ENCODE measurements at regions not wholly inside any gene's neighbourhood (a gene's known extent, or its start where the extent isn't known, plus 50 kb on each side); places are given as distances from the start of the nearest gene placed in this dataset.

DNA sequence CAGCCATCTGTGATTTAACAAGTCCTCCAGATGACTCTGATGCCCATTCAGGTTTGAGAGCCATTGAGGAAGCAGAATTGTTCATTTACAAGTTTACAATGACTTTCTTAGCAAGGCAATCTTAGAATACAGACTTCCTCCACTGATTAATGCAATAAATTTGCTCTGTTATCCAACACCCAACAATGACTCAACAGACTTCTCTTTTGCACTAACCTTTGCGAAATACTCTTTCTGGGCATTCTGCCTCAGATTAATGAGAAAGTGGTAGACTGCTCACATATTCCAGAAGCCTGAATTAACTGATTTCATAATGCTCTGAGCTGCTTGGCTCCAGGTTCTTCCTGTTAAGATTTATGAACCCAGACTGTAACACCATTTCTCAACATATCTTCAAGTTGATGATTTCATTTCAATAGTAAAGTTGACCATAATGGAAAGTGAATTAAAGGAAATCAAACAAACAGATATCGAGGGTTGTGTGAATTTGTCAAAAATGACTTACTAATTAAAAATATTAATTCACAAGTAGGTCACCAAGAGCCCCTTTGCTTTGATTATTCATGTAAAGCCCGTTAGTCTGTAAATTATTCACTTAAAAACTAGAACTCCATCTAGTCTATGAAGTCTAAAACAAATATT lies 70.5 kb upstream of the BLID start:
- Histone ChIP-seq H4K5ac (ENCODE audit: insufficient read length, low read depth, low read length) (no peak overlapping the region), H2AK5ac (ENCODE audit: low read depth, low read length) (no peak overlapping the region), H2BK15ac (ENCODE audit: low read length) (no peak overlapping the region), H3K36me3 (ENCODE audit: control insufficient read depth in 2 of 4, insufficient read depth in 4 of 4, low read length in 3 of 4) (no peaks in the 10 kb centered on the region), H3K9ac (replicated peaks in 1 of 4; ENCODE audit: extremely low read depth in 1 of 4, low read depth in 3 of 4, low read length in 3 of 4) (no peak overlapping the region), H3K79me1 (ENCODE audit: low read depth, low read length) (no peaks in the 10 kb centered on the region), H3K56ac (replicated peaks; ENCODE audit: insufficient read length, low read depth, low read length) (no peak overlapping the region), H3K4me3 (ENCODE audit: extremely low read depth in 1 of 4, insufficient read depth in 2 of 4, low read depth in 3 of 4, low read length in 4 of 4) (no peak overlapping the region), H4K20me1 (replicated peaks in 1 of 2; ENCODE audit: control insufficient read depth in 1 of 2, insufficient read depth in 2 of 2, low read length in 2 of 2) (no peaks in the 10 kb centered on the region), H3K23me2 (ENCODE audit: low read depth, low read length) (no peaks in the 10 kb centered on the region), H3K4me2 (ENCODE audit: insufficient read depth in 1 of 2, low read depth in 2 of 2, low read length in 2 of 2) (no peak overlapping the region), H3K4ac (replicated peaks; ENCODE audit: insufficient read length, low read depth, low read length) (no peak overlapping the region), H3K4me1 (replicated peaks in 1 of 4; ENCODE audit: control insufficient read depth in 3 of 4, insufficient read depth in 4 of 4, low read length in 3 of 4) (no peaks in the 10 kb centered on the region), H3K27ac (ENCODE audit: low read depth, low read length) (no peak overlapping the region), H3K79me2 (ENCODE audit: control insufficient read depth in 1 of 2, insufficient read depth in 2 of 2, low read length in 2 of 2) (no peaks in the 10 kb centered on the region), H3K14ac (ENCODE audit: insufficient read length) (no peak overlapping the region), H3K9me3 (ENCODE audit: insufficient read depth in 2 of 2, low read depth in 1 of 2, low read length in 1 of 2) (no peaks in the 10 kb centered on the region), H2BK5ac (ENCODE audit: low read depth, low read length) (no peak overlapping the region), H2BK12ac (ENCODE audit: low read depth, low read length) (no peak overlapping the region), H2BK20ac (ENCODE audit: low read length) (no peak overlapping the region), H2BK120ac (replicated peaks; ENCODE audit: low read depth, low read length) (no peak overlapping the region), H3K23ac (ENCODE audit: insufficient read length) (no peak overlapping the region), H4K91ac (replicated peaks; ENCODE audit: insufficient read length, low read length) (no peak overlapping the region), H2AFZ (ENCODE audit: low read length) (no peak overlapping the region), H3K18ac (ENCODE audit: extremely low read depth, low read length) (no peak overlapping the region), H4K8ac (ENCODE audit: extremely low read depth, insufficient read depth, low read length) (no peak overlapping the region), H3K27me3 (replicated peaks in 1 of 4; ENCODE audit: control insufficient read depth in 3 of 4, extremely low read depth in 1 of 4, insufficient read depth in 3 of 4, low read length in 3 of 4) (no peaks in the 10 kb centered on the region)
- ChIA-PET POLR2A (ENCODE audit: partially characterized antibody) (no interaction called here), CTCF (ENCODE audit: partially characterized antibody) (interaction anchor here (0.9 kb wide), 1 partner anchor 11 kb away, joined by 3 read pairs; no protein-coding TSS in a partner anchor)
- DNase-seq (ENCODE audit: low read depth in 1 of 2, low spot score in 2 of 2) (no peak), FAIRE-seq (no peak)
- WGBS, 2 experiments (ENCODE audit: extremely low coverage in 1 of 2, insufficient coverage in 1 of 2, insufficient read length in 1 of 2, insufficient replicate concordance in 2 of 2, low coverage in 1 of 2, low lambda C conversion rate in 2 of 2, missing lambda C conversion rate in 1 of 2) = 95% methylated on average over 3 of the region's 3 CpGs; no CpG with 5 or more reads in 1 of the 2 experiments
- TF ChIP-seq BACH1 (IDR thresholded peaks at IDR 0.05; ENCODE audit: low read length) (no peak), SRF (IDR thresholded peaks at IDR 0.05; ENCODE audit: low read depth, low read length) (no peak), HDAC6 (IDR thresholded peaks at IDR 0.05; ENCODE audit: low read depth, low read length) (no peak), CBX5 (IDR thresholded peaks at IDR 0.05; ENCODE audit: low read depth, low read length) (no peak), EP300 (IDR thresholded peaks at IDR 0.05; ENCODE audit: borderline replicate concordance in 1 of 2, low read depth in 2 of 2, low read length in 2 of 2) (no peak), EGR1 (IDR thresholded peaks at IDR 0.05; ENCODE audit: borderline replicate concordance, low read depth, low read length) (no peak), SIRT6 (IDR thresholded peaks at IDR 0.05; ENCODE audit: low read length) (no peak)

Data from H1 (cell line).